RWPE1 (cell line): ENCODE measurements at regions not wholly inside any gene's neighbourhood (a gene's known extent, or its start where the extent isn't known, plus 50 kb on each side); places are given as distances from the start of the nearest gene placed in this dataset.

Source experiments
- CTCF ChIA-PET: fragments of 350-600 bp; sonication (Branson Sonifier 250); formaldehyde crosslinking; extraction: SDS; loops from one replicate; lab custom pipeline; 2021; lab: Yijun Ruan, JAX
- POLR2A ChIA-PET: fragments of 400-600 bp; formaldehyde crosslinking; extraction: SDS; loops from one replicate; lab custom pipeline; 2020; ENCODE audit warnings: antibody characterized with exemption; ENCODE audit not compliant: low non-redundant PET; lab: Yijun Ruan, JAX
- DNase-seq: peaks from one replicate; pipeline ENCODE4 v3.0.0; 2012; ENCODE audit warnings: low spot score
- H3K27ac ChIP-seq: fragments of 450-650 bp; 2 replicates; pipeline ENCODE4 v1.5.1; 2017
- CTCF ChIP-seq: fragments of 450-650 bp; conservative IDR thresholded peaks from 2 replicates; pipeline ENCODE4 v1.5.1; 2017; ENCODE audit warnings: low read depth, mild to moderate bottlenecking

GRCh38 chr6:14900919-14901318, 344.9 kb upstream of the JARID2 start:
- CTCF ChIA-PET = interaction anchor here (0.7 kb wide), 1 partner anchor 25 kb away, joined by 5 read pairs; no protein-coding TSS in a partner anchor
- POLR2A ChIA-PET = no interaction called here
- DNase-seq = no peak
- H3K27ac ChIP-seq = no peak overlapping the region
- TF ChIP-seq CTCF = no peak

- TF ChIP-seq CTCF = no peak
- POLR2A ChIA-PET = no interaction called here
- DNase-seq = no peak
- CTCF ChIA-PET = no interaction called here
- no peak overlapping the region for H3K27ac ChIP-seq
These were observed 342.5 kb upstream of the JARID2 start for GRCh38 chr6:14903176-14904038.

DNA sequence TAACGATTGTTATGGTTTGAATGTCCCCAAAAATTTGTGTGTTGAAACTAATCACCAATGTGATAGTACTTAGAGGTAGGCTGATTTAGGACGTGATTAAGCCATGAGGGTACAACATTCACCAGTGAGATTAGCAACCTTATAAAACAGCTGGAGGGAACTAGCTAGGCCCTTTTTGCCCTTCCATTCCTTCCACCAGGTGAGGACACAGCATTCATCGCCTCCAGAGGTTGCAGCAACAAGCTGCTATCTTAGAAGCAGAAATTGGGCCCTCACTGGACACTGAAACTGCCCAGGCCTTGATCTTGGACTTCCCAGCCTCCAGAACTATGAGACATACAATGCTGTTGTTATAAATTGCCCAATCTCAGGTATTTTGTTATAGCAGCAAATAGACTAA, 340.7 kb upstream of the JARID2 start:
- TF ChIP-seq CTCF = no peak
- H3K27ac ChIP-seq = no peak overlapping the region
- no peak for DNase-seq
- CTCF ChIA-PET = no interaction called here
- POLR2A ChIA-PET = no interaction called here

- TF ChIP-seq CTCF = no peak
- no peak overlapping the region for H3K27ac ChIP-seq
- CTCF ChIA-PET = interaction anchor here (0.6 kb wide), 1 partner anchor 148 kb away, joined by 7 read pairs; no protein-coding TSS in a partner anchor
- no peak for DNase-seq
- POLR2A ChIA-PET = no interaction called here
These were observed 339.2 kb upstream of the JARID2 start for GRCh38 chr6:14906621-14907020.

DNA sequence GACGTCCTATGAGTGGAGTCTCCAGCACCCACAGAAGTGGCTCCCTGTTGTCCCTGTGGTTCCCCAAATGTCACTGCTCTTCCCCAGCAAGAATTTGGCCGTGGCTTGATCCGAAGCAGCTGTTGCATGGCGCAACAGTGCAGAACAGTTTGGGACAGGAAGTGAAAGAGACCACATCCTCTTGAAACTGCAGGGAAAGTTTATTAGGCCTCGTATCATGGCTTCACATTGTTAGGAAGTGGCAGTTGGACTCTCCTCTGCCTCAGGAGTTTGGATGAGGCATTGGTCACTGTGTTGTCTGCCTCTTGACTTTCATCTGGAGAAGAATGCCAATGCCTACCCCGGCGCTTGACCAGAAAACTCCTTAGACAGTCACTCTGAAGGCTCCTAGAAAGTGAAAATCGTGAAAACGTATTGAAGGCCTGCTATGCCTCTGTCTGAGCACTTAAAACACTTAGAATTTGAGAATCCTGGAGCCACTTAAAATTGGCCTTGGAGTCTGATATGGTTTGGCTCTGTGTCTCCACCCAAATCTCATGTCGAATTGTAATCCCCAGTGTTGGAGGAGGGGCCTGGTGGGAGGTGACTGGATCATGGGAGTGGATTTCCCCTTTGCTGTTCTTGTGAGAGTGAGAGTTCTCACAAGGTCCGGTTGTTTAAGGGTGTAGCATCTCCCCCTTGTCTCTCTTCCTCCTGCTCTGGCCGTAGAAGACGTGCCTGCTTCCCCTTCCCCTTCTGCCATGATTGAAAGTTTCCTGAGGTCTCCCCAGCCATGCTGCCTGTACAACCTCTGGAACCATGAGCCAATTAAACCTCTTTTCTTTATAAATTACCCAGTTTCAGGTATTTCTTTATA, 334.9 kb upstream of the JARID2 start:
- ChIA-PET POLR2A (interaction anchor here (0.6 kb wide), 1 partner anchor 150 kb away, joined by 9 read pairs; no protein-coding TSS in a partner anchor), CTCF (no interaction called here)
- no peak for TF ChIP-seq CTCF
- DNase-seq = no peak
- H3K27ac ChIP-seq = no peak overlapping the region

DNA sequence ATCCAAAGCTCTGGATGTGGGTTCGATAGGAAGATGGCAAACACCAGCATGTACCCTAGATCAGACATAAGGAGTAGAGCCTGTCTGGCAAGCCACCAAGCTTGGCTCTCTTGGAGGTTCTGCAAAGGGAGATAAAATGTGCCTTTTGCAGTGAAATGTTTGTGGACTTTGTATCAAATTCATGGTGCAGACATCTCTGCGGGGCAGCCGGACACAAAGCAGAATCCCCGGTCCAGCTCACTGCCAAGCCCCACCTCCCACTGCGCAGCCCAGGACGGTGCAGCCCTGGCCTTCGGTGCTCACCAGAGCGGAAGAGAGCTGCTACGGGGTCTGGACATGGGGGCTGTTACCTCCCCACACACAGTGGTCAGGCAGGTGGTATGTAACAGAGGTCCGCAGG, 333.6 kb upstream of the JARID2 start:
- no peak for DNase-seq
- ChIA-PET POLR2A (no interaction called here), CTCF (no interaction called here)
- H3K27ac ChIP-seq = no peak overlapping the region
- TF ChIP-seq CTCF = no peak
